G401.6 (cell line): ENCODE measurements at regions not wholly inside any gene's neighbourhood (a gene's known extent, or its start where the extent isn't known, plus 50 kb on each side); places are given as distances from the start of the nearest gene placed in this dataset.

Experiments
- FAIRE-seq: peaks from 2 replicates; lab custom pipeline; 2012; peaks lifted over from hg19 to GRCh38; lab: Jason Lieb, UNC

GRCh38 chr7:117929237-117929636 is 56.0 kb upstream of the CTTNBP2 start:
- no peak for FAIRE-seq

- no peak for FAIRE-seq
Measured at GRCh38 chr7:117931314-117931713, 58.1 kb upstream of the CTTNBP2 start.

GRCh38 chr7:117937049-117937752 is 64.0 kb upstream of the CTTNBP2 start:
- no peak for FAIRE-seq

- FAIRE-seq, result no peak
Measured at GRCh38 chr7:117937753-117938483, 64.7 kb upstream of the CTTNBP2 start.

GRCh38 chr7:117941138-117941810 is 68.0 kb upstream of the CTTNBP2 start:
- no peak for FAIRE-seq

- no peak for FAIRE-seq
Measured at GRCh38 chr7:117942780-117943179, 69.5 kb upstream of the CTTNBP2 start.

GRCh38 chr7:117944886-117945285 is 71.6 kb upstream of the CTTNBP2 start:
- no peak for FAIRE-seq

GRCh38 chr7:117946151-117946633 is 73.0 kb upstream of the CTTNBP2 start:
- no peak for FAIRE-seq

GRCh38 chr7:117949232-117949631 is 76.0 kb upstream of the CTTNBP2 start:
- no peak for FAIRE-seq

- FAIRE-seq, result no peak
Measured at GRCh38 chr7:117950601-117951260, 77.5 kb upstream of the CTTNBP2 start.

- FAIRE-seq, result no peak
Measured at GRCh38 chr7:117951285-117951684, 78.0 kb upstream of the CTTNBP2 start.

GRCh38 chr7:117951691-117952280 is 78.5 kb upstream of the CTTNBP2 start:
- FAIRE-seq, result no peak

- no peak for FAIRE-seq
Measured at GRCh38 chr7:117955046-117955445, 81.8 kb upstream of the CTTNBP2 start.

GRCh38 chr7:117960351-117960750 is 87.1 kb upstream of the CTTNBP2 start:
- FAIRE-seq, result no peak

- FAIRE-seq, result no peak
Measured at GRCh38 chr7:117961235-117961634, 88.0 kb upstream of the CTTNBP2 start.

GRCh38 chr7:117962366-117962994 is 89.2 kb upstream of the CTTNBP2 start:
- no peak for FAIRE-seq

GRCh38 chr7:117963264-117964197 is 90.3 kb upstream of the CTTNBP2 start:
- FAIRE-seq, result no peak

GRCh38 chr7:117970801-117971200 is 97.6 kb upstream of the CTTNBP2 start:
- FAIRE-seq, result no peak

- no peak for FAIRE-seq
Measured at GRCh38 chr7:117971556-117972244, 98.5 kb upstream of the CTTNBP2 start.

GRCh38 chr7:117972606-117973005 is 99.4 kb upstream of the CTTNBP2 start:
- FAIRE-seq, result no peak
